Spleen (tissue), 7 donors: ENCODE measurements at regions not wholly inside any gene's neighbourhood (a gene's known extent, or its start where the extent isn't known, plus 50 kb on each side); places are given as distances from the start of the nearest gene placed in this dataset.

Experiments used
- POLR2A ChIP-seq, 3 donors: fragments of 450-650 bp; IDR thresholded peaks; one replicate each; pipeline ENCODE4 v1.5.1; 2017; ENCODE audit warnings: antibody characterized with exemption in 3 of 3, mild to moderate bottlenecking in 1 of 3
- TF ChIP-seq, protein P1 (sequence below), 11 experiments: fragments of 200-600 bp in 7 of 11; fragments of 450-650 bp in 4 of 11; sonication (generic) in 4 of 11; IDR thresholded peaks in 8 of 11; conservative IDR thresholded peaks in 3 of 11; 1 replicate in 7 of 11; 2 replicates in 4 of 11; pipeline versions ENCODE4 v1.4.0 to v1.8.0; 2016 to 2021; ENCODE audit warnings: antibody characterized with exemption in 11 of 11, inconsistent platforms in 4 of 11, mild to moderate bottlenecking in 1 of 11
- donor health status: DM: no; HTN: no; CAD: no; lungs with moderate emphysema.
- donor health status: DM: no; HTN: no; CAD: no.
- donor health status: DM: no; HTN: no; CAD: no.

DNA sequence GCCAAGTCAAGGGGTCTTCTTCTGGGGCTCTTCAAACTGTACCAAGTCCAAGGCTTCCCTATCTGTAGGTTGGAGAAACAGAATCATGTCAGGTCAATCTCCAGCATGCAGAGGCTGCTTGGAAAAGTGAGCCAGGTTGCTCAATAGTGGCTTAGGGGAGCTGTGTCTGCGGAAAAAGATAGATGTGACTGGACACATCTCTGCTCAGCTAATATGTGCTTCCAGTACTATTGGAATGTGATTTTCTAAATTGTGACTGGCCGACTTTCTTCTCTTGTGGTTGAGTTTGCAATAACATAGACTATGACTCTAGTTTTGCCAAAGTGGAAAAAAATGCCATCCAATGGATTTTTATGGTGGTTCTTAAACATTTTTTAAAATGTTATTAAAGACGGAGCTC is 136.7 kb downstream of the BOD1 start:
- TF ChIP-seq, protein P1, sequence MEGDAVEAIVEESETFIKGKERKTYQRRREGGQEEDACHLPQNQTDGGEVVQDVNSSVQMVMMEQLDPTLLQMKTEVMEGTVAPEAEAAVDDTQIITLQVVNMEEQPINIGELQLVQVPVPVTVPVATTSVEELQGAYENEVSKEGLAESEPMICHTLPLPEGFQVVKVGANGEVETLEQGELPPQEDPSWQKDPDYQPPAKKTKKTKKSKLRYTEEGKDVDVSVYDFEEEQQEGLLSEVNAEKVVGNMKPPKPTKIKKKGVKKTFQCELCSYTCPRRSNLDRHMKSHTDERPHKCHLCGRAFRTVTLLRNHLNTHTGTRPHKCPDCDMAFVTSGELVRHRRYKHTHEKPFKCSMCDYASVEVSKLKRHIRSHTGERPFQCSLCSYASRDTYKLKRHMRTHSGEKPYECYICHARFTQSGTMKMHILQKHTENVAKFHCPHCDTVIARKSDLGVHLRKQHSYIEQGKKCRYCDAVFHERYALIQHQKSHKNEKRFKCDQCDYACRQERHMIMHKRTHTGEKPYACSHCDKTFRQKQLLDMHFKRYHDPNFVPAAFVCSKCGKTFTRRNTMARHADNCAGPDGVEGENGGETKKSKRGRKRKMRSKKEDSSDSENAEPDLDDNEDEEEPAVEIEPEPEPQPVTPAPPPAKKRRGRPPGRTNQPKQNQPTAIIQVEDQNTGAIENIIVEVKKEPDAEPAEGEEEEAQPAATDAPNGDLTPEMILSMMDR (IDR thresholded peaks at IDR 0.05 in 8 of 11, conservative IDR thresholded peaks at IDR 0.05 in 3 of 11), result no peak
- TF ChIP-seq POLR2A (IDR thresholded peaks at IDR 0.05), result no peak
